MM.1S (cell line): ENCODE measurements at regions not wholly inside any gene's neighbourhood (a gene's known extent, or its start where the extent isn't known, plus 50 kb on each side); places are given as distances from the start of the nearest gene placed in this dataset.

Source experiments
- EZH2 ChIP-seq: fragments of 300-600 bp; sonication (generic); optimal IDR thresholded peaks from 2 replicates; pipeline ENCODE3; 2017; ENCODE audit warnings: low read depth, mild to moderate bottlenecking, antibody characterized with exemption, low read length, mixed read lengths
- EZH2phosphoT487 ChIP-seq: fragments of 300-600 bp; sonication (generic); IDR thresholded peaks from 2 replicates; pipeline ENCODE4 v1.6.1; 2018; ENCODE audit warnings: antibody characterized with exemption, low read length
- TF ChIP-seq, protein P1 (sequence below): fragments of 300-600 bp; sonication (generic); IDR thresholded peaks from 2 replicates; pipeline ENCODE4 v1.5.1; 2016; ENCODE audit warnings: antibody characterized with exemption, low read length, mixed read lengths

- TF ChIP-seq, protein P1, sequence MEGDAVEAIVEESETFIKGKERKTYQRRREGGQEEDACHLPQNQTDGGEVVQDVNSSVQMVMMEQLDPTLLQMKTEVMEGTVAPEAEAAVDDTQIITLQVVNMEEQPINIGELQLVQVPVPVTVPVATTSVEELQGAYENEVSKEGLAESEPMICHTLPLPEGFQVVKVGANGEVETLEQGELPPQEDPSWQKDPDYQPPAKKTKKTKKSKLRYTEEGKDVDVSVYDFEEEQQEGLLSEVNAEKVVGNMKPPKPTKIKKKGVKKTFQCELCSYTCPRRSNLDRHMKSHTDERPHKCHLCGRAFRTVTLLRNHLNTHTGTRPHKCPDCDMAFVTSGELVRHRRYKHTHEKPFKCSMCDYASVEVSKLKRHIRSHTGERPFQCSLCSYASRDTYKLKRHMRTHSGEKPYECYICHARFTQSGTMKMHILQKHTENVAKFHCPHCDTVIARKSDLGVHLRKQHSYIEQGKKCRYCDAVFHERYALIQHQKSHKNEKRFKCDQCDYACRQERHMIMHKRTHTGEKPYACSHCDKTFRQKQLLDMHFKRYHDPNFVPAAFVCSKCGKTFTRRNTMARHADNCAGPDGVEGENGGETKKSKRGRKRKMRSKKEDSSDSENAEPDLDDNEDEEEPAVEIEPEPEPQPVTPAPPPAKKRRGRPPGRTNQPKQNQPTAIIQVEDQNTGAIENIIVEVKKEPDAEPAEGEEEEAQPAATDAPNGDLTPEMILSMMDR: no peak
- TF ChIP-seq EZH2: no peak
- no peak for TF ChIP-seq EZH2phosphoT487
Measured at GRCh38 chr14:26174395-26174794, 423.4 kb downstream of the NOVA1 start.
